ENCODE measurements at regions not wholly inside any gene's neighbourhood (a gene's known extent, or its start where the extent isn't known, plus 50 kb on each side); places are given as distances from the start of the nearest gene placed in this dataset.

DNA sequence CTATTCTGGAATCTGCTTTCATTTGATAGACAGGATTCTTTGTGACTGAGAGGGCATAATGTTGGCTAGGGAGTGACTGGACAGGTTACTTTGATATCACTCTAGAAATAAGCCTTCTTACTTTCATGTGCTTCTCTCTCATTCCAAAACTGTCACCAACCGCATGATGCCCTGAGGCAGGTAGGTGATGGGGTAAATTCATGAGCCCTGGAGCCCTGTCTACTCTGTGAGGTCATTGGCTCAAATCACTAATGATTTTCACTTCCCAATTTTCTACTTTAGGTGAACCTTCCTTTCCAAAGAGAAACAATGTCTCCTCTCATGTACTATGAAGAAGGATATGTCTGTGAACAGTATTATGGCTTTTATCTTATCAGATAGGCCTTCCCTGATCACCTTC, 596.7 kb downstream of the TUSC7 start:
- TF ChIP-seq, protein P1, sequence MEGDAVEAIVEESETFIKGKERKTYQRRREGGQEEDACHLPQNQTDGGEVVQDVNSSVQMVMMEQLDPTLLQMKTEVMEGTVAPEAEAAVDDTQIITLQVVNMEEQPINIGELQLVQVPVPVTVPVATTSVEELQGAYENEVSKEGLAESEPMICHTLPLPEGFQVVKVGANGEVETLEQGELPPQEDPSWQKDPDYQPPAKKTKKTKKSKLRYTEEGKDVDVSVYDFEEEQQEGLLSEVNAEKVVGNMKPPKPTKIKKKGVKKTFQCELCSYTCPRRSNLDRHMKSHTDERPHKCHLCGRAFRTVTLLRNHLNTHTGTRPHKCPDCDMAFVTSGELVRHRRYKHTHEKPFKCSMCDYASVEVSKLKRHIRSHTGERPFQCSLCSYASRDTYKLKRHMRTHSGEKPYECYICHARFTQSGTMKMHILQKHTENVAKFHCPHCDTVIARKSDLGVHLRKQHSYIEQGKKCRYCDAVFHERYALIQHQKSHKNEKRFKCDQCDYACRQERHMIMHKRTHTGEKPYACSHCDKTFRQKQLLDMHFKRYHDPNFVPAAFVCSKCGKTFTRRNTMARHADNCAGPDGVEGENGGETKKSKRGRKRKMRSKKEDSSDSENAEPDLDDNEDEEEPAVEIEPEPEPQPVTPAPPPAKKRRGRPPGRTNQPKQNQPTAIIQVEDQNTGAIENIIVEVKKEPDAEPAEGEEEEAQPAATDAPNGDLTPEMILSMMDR (IDR thresholded peaks at IDR 0.05) = no peak
- TF ChIP-seq POLR2A (IDR thresholded peaks at IDR 0.05) = no peak

Measured in adrenal gland (tissue), 5 donors.